ENCODE measurements at regions not wholly inside any gene's neighbourhood (a gene's known extent, or its start where the extent isn't known, plus 50 kb on each side); places are given as distances from the start of the nearest gene placed in this dataset.

- no peak for DNase-seq (ENCODE audit: low read depth in 1 of 2, low spot score in 1 of 2)
- TF ChIP-seq REST (IDR thresholded peaks at IDR 0.05; ENCODE audit: insufficient replicate concordance, low read depth): no peak
- no peak for TF ChIP-seq POLR2AphosphoS5 (IDR thresholded peaks at IDR 0.05; ENCODE audit: low read depth)
- no peak for TF ChIP-seq SPI1 (IDR thresholded peaks at IDR 0.05; ENCODE audit: borderline replicate concordance, low read depth)
- no peak for TF ChIP-seq GABPA (IDR thresholded peaks at IDR 0.05; ENCODE audit: low read depth)
- no peak for TF ChIP-seq CTCF (IDR thresholded peaks at IDR 0.05; ENCODE audit: insufficient read depth, low read length)
- no peak overlapping the region for H3K4me3 ChIP-seq (replicated peaks; ENCODE audit: insufficient read depth, low read length)
These were observed 171.9 kb downstream of the TRAM1L1 start for GRCh38 chr4:116913451-116913850.

GRCh38 chr4:116906758-116907157 is 178.6 kb downstream of the TRAM1L1 start:
- no peak for DNase-seq (ENCODE audit: low read depth in 1 of 2, low spot score in 1 of 2)
- H3K4me3 ChIP-seq (replicated peaks; ENCODE audit: insufficient read depth, low read length): no peak overlapping the region
- H3K27me3 ChIP-seq (ENCODE audit: insufficient read depth, poor library complexity, severe bottlenecking): no peaks in the 10 kb centered on the region
- no peak overlapping the region for H3K27ac ChIP-seq (replicated peaks)
- TF ChIP-seq POLR2AphosphoS5 (IDR thresholded peaks at IDR 0.05; ENCODE audit: low read depth) (no peak), CTCF (IDR thresholded peaks at IDR 0.05; ENCODE audit: insufficient read depth, low read length) (no peak), GABPA (IDR thresholded peaks at IDR 0.05; ENCODE audit: low read depth) (no peak), REST (IDR thresholded peaks at IDR 0.05; ENCODE audit: insufficient replicate concordance, low read depth) (no peak), SPI1 (IDR thresholded peaks at IDR 0.05; ENCODE audit: borderline replicate concordance, low read depth) (no peak)

More at GRCh38 chr4:116913451-116913850, 171.9 kb downstream of the TRAM1L1 start:
- no peak overlapping the region for H3K27ac ChIP-seq (replicated peaks)
- H3K27me3 ChIP-seq (ENCODE audit: insufficient read depth, poor library complexity, severe bottlenecking): no peaks in the 10 kb centered on the region

- no peak overlapping the region for H3K4me3 ChIP-seq (replicated peaks; ENCODE audit: insufficient read depth, low read length)
- no peak for DNase-seq (ENCODE audit: low read depth in 1 of 2, low spot score in 1 of 2)
- no peaks in the 10 kb centered on the region for H3K27me3 ChIP-seq (ENCODE audit: insufficient read depth, poor library complexity, severe bottlenecking)
- no peak overlapping the region for H3K27ac ChIP-seq (replicated peaks)
- TF ChIP-seq GABPA (IDR thresholded peaks at IDR 0.05; ENCODE audit: low read depth): no peak
- TF ChIP-seq REST (IDR thresholded peaks at IDR 0.05; ENCODE audit: insufficient replicate concordance, low read depth): no peak
- TF ChIP-seq SPI1 (IDR thresholded peaks at IDR 0.05; ENCODE audit: borderline replicate concordance, low read depth): no peak
- no peak for TF ChIP-seq POLR2AphosphoS5 (IDR thresholded peaks at IDR 0.05; ENCODE audit: low read depth)
- no peak for TF ChIP-seq CTCF (IDR thresholded peaks at IDR 0.05; ENCODE audit: insufficient read depth, low read length)
These were observed 185.8 kb downstream of the TRAM1L1 start for GRCh38 chr4:116899561-116899960.

All from HL-60 (cell line).